COLO668 (cell line): ENCODE measurements at regions not wholly inside any gene's neighbourhood (a gene's known extent, or its start where the extent isn't known, plus 50 kb on each side); places are given as distances from the start of the nearest gene placed in this dataset.

Experiments used
- DNase-seq: peaks from one replicate; lab custom pipeline; 2025; ENCODE audit not compliant: unreplicated experiment; lab: John Stamatoyannopoulos, UW

GRCh38 chr12:125720961-125721360 lies 655.7 kb downstream of the AACS start:
- no peak for DNase-seq

- no peak for DNase-seq
Observed at GRCh38 chr12:125734137-125734536, 668.9 kb downstream of the AACS start.

GRCh38 chr12:125738211-125738610 lies 673.0 kb downstream of the AACS start:
- no peak for DNase-seq

- no peak for DNase-seq
Observed at GRCh38 chr12:125742413-125742812, 677.2 kb downstream of the AACS start.

- no peak for DNase-seq
Observed at GRCh38 chr12:125744201-125744600, 679.0 kb downstream of the AACS start.

- DNase-seq, result no peak
Observed at GRCh38 chr12:125755512-125755911, 690.3 kb downstream of the AACS start.

- DNase-seq, result no peak
Observed at GRCh38 chr12:125766091-125766490, 700.9 kb downstream of the AACS start.

GRCh38 chr12:125772403-125772802 lies 707.2 kb downstream of the AACS start:
- no peak for DNase-seq

- peak; percentile 4 for DNase-seq
Observed at GRCh38 chr12:125773033-125773640, 707.9 kb downstream of the AACS start.

GRCh38 chr12:125775507-125775906 lies 710.3 kb downstream of the AACS start:
- DNase-seq, result no peak

GRCh38 chr12:125776212-125776611 lies 711.0 kb downstream of the AACS start:
- no peak for DNase-seq

GRCh38 chr12:125786143-125786542 lies 720.9 kb downstream of the AACS start:
- no peak for DNase-seq

- no peak for DNase-seq
Observed at GRCh38 chr12:125794401-125794800, 729.2 kb downstream of the AACS start.

- DNase-seq, result no peak
Observed at GRCh38 chr12:125797421-125798175, 732.4 kb downstream of the AACS start.

GRCh38 chr12:125804660-125805059 lies 739.4 kb downstream of the AACS start:
- no peak for DNase-seq

GRCh38 chr12:125824276-125824675 lies 759.0 kb downstream of the AACS start:
- DNase-seq, result no peak

GRCh38 chr12:125835852-125836251 lies 770.6 kb downstream of the AACS start:
- no peak for DNase-seq

GRCh38 chr12:125836647-125837046 lies 771.4 kb downstream of the AACS start:
- DNase-seq, result no peak

- DNase-seq, result no peak
Observed at GRCh38 chr12:125841332-125841731, 776.1 kb downstream of the AACS start.

- no peak for DNase-seq
Observed at GRCh38 chr12:125852116-125852515, 786.9 kb downstream of the AACS start.

GRCh38 chr12:125852679-125853078 lies 787.4 kb downstream of the AACS start:
- DNase-seq, result no peak

GRCh38 chr12:125853670-125854069 lies 788.4 kb downstream of the AACS start:
- no peak for DNase-seq

- no peak for DNase-seq
Observed at GRCh38 chr12:125856366-125856765, 791.1 kb downstream of the AACS start.
